WTC11 (cell line): ENCODE measurements at regions not wholly inside any gene's neighbourhood (a gene's known extent, or its start where the extent isn't known, plus 50 kb on each side); places are given as distances from the start of the nearest gene placed in this dataset.

Experiments
- ATAC-seq: fragments of 200-7000 bp; cut with Tn5 transposase; 2 replicates; pipeline ENCODE4 v1.10.0; 2021; ENCODE audit warnings: mild to moderate bottlenecking, moderate library complexity
- CTCF ChIA-PET: fragments of 300-600 bp; sonication (Branson Sonifier 250); formaldehyde crosslinking; loops from one replicate; lab custom pipeline; 2021; ENCODE audit warnings: antibody characterized with exemption; lab: Charles Lee
- POLR2A ChIA-PET: fragments of 350-600 bp; sonication (Branson Sonifier 250); formaldehyde crosslinking; loops from one replicate; lab custom pipeline; 2021; ENCODE audit warnings: antibody characterized with exemption; lab: Charles Lee
- DNase-seq: peaks from one replicate; pipeline ENCODE4 v3.0.0; 2021; ENCODE audit warnings: low spot score
- H3K27ac Mint-ChIP-seq: 2 replicates; pipeline ENCODE4 v1.8.0; 2021; ENCODE audit warnings: mixed read lengths
- H3K27me3 Mint-ChIP-seq: 2 replicates; pipeline ENCODE4 v1.8.0; 2021; ENCODE audit warnings: low read depth, mild to moderate bottlenecking, moderate library complexity, mixed read lengths
- H3K36me3 Mint-ChIP-seq: 2 replicates; pipeline ENCODE4 v1.8.0; 2021; ENCODE audit warnings: mixed read lengths
- H3K4me1 Mint-ChIP-seq: 2 replicates; pipeline ENCODE4 v1.8.0; 2022; ENCODE audit warnings: mixed read lengths
- H3K4me3 Mint-ChIP-seq: 2 replicates; pipeline ENCODE4 v1.8.0; 2021; ENCODE audit warnings: mild to moderate bottlenecking, moderate library complexity, mixed read lengths
- H3K9me3 Mint-ChIP-seq: 2 replicates; pipeline ENCODE4 v1.8.0; 2021; ENCODE audit warnings: mixed read lengths
- CBFB ChIP-seq: sonication (generic); formaldehyde crosslinking; IDR thresholded peaks from 2 replicates; pipeline ENCODE4 v1.8.1; 2022; ENCODE audit warnings: mild to moderate bottlenecking, low read depth, missing genetic modification reagents
- ESRRA ChIP-seq: sonication (generic); formaldehyde crosslinking; IDR thresholded peaks from 2 replicates; pipeline ENCODE4 v1.8.1; 2022; ENCODE audit warnings: mild to moderate bottlenecking, missing genetic modification reagents, borderline replicate concordance
- GTF2I ChIP-seq: fragments of 250-450 bp; sonication (Bioruptor Pico); conservative IDR thresholded peaks from 2 replicates; pipeline ENCODE4 v1.4.0; 2021; ENCODE audit warnings: mild to moderate bottlenecking
- IRF1 ChIP-seq: sonication (generic); formaldehyde crosslinking; IDR thresholded peaks from 2 replicates; pipeline ENCODE4 v1.8.0; 2023; ENCODE audit warnings: missing genetic modification reagents
- KAT7 ChIP-seq: sonication (generic); formaldehyde crosslinking; IDR thresholded peaks from 2 replicates; pipeline ENCODE4 v1.8.1; 2023; ENCODE audit warnings: missing genetic modification reagents, mild to moderate bottlenecking, borderline replicate concordance
- MYBL2 ChIP-seq: sonication (generic); formaldehyde crosslinking; IDR thresholded peaks from 2 replicates; pipeline ENCODE4 v1.8.1; 2023; ENCODE audit warnings: mild to moderate bottlenecking, moderate library complexity, missing genetic modification reagents
- NFATC4 ChIP-seq: fragments of 250-450 bp; sonication (Bioruptor Pico); IDR thresholded peaks from 2 replicates; pipeline ENCODE4 v1.9.0; 2021; ENCODE audit warnings: mild to moderate bottlenecking
- NR1H2 ChIP-seq: sonication (generic); formaldehyde crosslinking; IDR thresholded peaks from 2 replicates; pipeline ENCODE4 v1.9.0; 2021; ENCODE audit warnings: mild to moderate bottlenecking, moderate library complexity, missing genetic modification reagents
- PRRX2 ChIP-seq: fragments of 250-450 bp; sonication (Bioruptor Pico); IDR thresholded peaks from 2 replicates; pipeline ENCODE4 v1.8.0; 2021; ENCODE audit warnings: mild to moderate bottlenecking
- RELA ChIP-seq: sonication (generic); formaldehyde crosslinking; IDR thresholded peaks from 2 replicates; pipeline ENCODE4 v1.8.1; 2022; ENCODE audit warnings: missing genetic modification reagents, mild to moderate bottlenecking, borderline replicate concordance
- RORB ChIP-seq: fragments of 250-450 bp; sonication (Bioruptor Pico); IDR thresholded peaks from 2 replicates; pipeline ENCODE4 v1.9.0; 2021; ENCODE audit warnings: mild to moderate bottlenecking
- SOX15 ChIP-seq: fragments of 250-450 bp; sonication (Bioruptor Pico); IDR thresholded peaks from 2 replicates; pipeline ENCODE4 v1.9.0; 2021; ENCODE audit warnings: mild to moderate bottlenecking
- TP53 ChIP-seq: sonication (generic); formaldehyde crosslinking; IDR thresholded peaks from 2 replicates; pipeline ENCODE4 v1.8.1; 2023; ENCODE audit warnings: mild to moderate bottlenecking, missing genetic modification reagents
- ZNF121 ChIP-seq: sonication (generic); formaldehyde crosslinking; IDR thresholded peaks from 2 replicates; pipeline ENCODE4 v1.8.0; 2023; ENCODE audit warnings: missing genetic modification reagents
- ZNF219 ChIP-seq: sonication (generic); formaldehyde crosslinking; IDR thresholded peaks from 2 replicates; pipeline ENCODE4 v1.8.0; 2023; ENCODE audit warnings: missing genetic modification reagents, mild to moderate bottlenecking, borderline replicate concordance
- ZNF423 ChIP-seq: fragments of 250-450 bp; sonication (Bioruptor Pico); IDR thresholded peaks from 2 replicates; pipeline ENCODE4 v2.1.2; 2022; ENCODE audit warnings: mild to moderate bottlenecking, moderate library complexity
- TF ChIP-seq, protein P1 (sequence below): sonication (generic); formaldehyde crosslinking; IDR thresholded peaks from 2 replicates; pipeline ENCODE4 v1.8.1; 2022; ENCODE audit warnings: missing genetic modification reagents, borderline replicate concordance
- TF ChIP-seq, protein P2 (sequence below): sonication (generic); formaldehyde crosslinking; IDR thresholded peaks from 2 replicates; pipeline ENCODE4 v1.8.1; 2023; ENCODE audit warnings: mild to moderate bottlenecking, missing genetic modification reagents
- TF ChIP-seq, protein P3 (sequence below): fragments of 200-600 bp; IDR thresholded peaks from 2 replicates; pipeline ENCODE4 v1.8.0; 2022; ENCODE audit warnings: antibody characterized with exemption
- TF ChIP-seq, protein P4 (sequence below): sonication (generic); formaldehyde crosslinking; IDR thresholded peaks from 2 replicates; pipeline ENCODE4 v1.8.1; 2023; ENCODE audit warnings: mild to moderate bottlenecking, missing genetic modification reagents, borderline replicate concordance
- TF ChIP-seq, protein P5 (sequence below): fragments of 250-450 bp; sonication (Bioruptor Pico); IDR thresholded peaks from 2 replicates; pipeline ENCODE4 v1.9.0; 2021; ENCODE audit warnings: moderate library complexity, mild to moderate bottlenecking, inconsistent platforms, borderline replicate concordance

GRCh38 chr11:81036168-81036870, 1595.5 kb upstream of the TENM4 start:
- peaks cover 39% of the 10 kb centered on the region for H3K9me3 Mint-ChIP-seq
- ATAC-seq: no peak
- no peak for TF ChIP-seq ZNF219 (CRISPR knock-in tag)
- TF ChIP-seq, all 79 proteins: peak for 0
- POLR2A ChIA-PET: no interaction called here
- H3K4me1 Mint-ChIP-seq: peaks cover 8% of the 10 kb centered on the region; the same call in 1 of the 2 replicates
- DNase-seq: no peak
- no peaks in the 10 kb centered on the region for H3K27me3 Mint-ChIP-seq
- CTCF ChIA-PET: no interaction called here
- peaks cover 23% of the 10 kb centered on the region for H3K36me3 Mint-ChIP-seq
- no peak overlapping the region for H3K4me3 Mint-ChIP-seq
- no peak overlapping the region for H3K27ac Mint-ChIP-seq

- H3K9me3 Mint-ChIP-seq: peaks cover 41% of the 10 kb centered on the region
- peaks cover 23% of the 10 kb centered on the region for H3K36me3 Mint-ChIP-seq
- TF ChIP-seq CBFB (CRISPR knock-in tag) (no peak), ZNF423 (CRISPR knock-in tag) (no peak), KAT7 (no peak), RELA (CRISPR knock-in tag) (no peak), ZNF121 (CRISPR knock-in tag) (no peak), RORB (CRISPR knock-in tag) (no peak), GTF2I (CRISPR knock-in tag) (no peak), MYBL2 (CRISPR knock-in tag) (no peak), ESRRA (CRISPR knock-in tag) (no peak), NR1H2 (CRISPR knock-in tag) (no peak), IRF1 (no peak)
- TF ChIP-seq, protein P1, sequence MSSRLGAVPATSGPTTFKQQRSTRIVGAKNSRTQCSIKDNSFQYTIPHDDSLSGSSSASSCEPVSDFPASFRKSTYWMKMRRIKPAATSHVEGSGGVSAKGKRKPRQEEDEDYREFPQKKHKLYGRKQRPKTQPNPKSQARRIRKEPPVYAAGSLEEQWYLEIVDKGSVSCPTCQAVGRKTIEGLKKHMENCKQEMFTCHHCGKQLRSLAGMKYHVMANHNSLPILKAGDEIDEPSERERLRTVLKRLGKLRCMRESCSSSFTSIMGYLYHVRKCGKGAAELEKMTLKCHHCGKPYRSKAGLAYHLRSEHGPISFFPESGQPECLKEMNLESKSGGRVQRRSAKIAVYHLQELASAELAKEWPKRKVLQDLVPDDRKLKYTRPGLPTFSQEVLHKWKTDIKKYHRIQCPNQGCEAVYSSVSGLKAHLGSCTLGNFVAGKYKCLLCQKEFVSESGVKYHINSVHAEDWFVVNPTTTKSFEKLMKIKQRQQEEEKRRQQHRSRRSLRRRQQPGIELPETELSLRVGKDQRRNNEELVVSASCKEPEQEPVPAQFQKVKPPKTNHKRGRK: no peak
- TF ChIP-seq, protein P2, sequence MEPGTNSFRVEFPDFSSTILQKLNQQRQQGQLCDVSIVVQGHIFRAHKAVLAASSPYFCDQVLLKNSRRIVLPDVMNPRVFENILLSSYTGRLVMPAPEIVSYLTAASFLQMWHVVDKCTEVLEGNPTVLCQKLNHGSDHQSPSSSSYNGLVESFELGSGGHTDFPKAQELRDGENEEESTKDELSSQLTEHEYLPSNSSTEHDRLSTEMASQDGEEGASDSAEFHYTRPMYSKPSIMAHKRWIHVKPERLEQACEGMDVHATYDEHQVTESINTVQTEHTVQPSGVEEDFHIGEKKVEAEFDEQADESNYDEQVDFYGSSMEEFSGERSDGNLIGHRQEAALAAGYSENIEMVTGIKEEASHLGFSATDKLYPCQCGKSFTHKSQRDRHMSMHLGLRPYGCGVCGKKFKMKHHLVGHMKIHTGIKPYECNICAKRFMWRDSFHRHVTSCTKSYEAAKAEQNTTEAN (CRISPR knock-in tag): no peak
- CTCF ChIA-PET: no interaction called here
- 0 out of 2 replicates have a peak, but pooled peaks cover 4% of the 10 kb centered on the region for H3K4me1 Mint-ChIP-seq
- H3K27ac Mint-ChIP-seq: 0 out of 2 replicates have a peak overlapping the region, but pooled peaks have one; percentile 27
- H3K4me3 Mint-ChIP-seq: no peak overlapping the region
- ATAC-seq: no peak
- no peaks in the 10 kb centered on the region for H3K27me3 Mint-ChIP-seq
- no peak for DNase-seq
- POLR2A ChIA-PET: no interaction called here
Measured at GRCh38 chr11:81033779-81034540, 1593.1 kb upstream of the TENM4 start.

- CTCF ChIA-PET: no interaction called here
- Mint-ChIP-seq H3K36me3 (peaks cover 21% of the 10 kb centered on the region), H3K4me1 (0 out of 2 replicates have a peak, but pooled peaks cover 4% of the 10 kb centered on the region), H3K9me3 (peaks cover 33% of the 10 kb centered on the region), H3K4me3 (no peak overlapping the region), H3K27me3 (no peaks in the 10 kb centered on the region), H3K27ac (no peak overlapping the region)
- no peak for DNase-seq
- POLR2A ChIA-PET: interaction anchor here (0.6 kb wide), 1 partner anchor 43 kb away, joined by 7 read pairs; no protein-coding TSS in a partner anchor
- no peak for ATAC-seq
- TF ChIP-seq TP53 (CRISPR knock-in tag) (no peak), SOX15 (CRISPR knock-in tag) (no peak), PRRX2 (CRISPR knock-in tag) (no peak), NFATC4 (CRISPR knock-in tag) (no peak), ZNF423 (CRISPR knock-in tag) (no peak), MYBL2 (CRISPR knock-in tag) (no peak)
- TF ChIP-seq, protein P3, sequence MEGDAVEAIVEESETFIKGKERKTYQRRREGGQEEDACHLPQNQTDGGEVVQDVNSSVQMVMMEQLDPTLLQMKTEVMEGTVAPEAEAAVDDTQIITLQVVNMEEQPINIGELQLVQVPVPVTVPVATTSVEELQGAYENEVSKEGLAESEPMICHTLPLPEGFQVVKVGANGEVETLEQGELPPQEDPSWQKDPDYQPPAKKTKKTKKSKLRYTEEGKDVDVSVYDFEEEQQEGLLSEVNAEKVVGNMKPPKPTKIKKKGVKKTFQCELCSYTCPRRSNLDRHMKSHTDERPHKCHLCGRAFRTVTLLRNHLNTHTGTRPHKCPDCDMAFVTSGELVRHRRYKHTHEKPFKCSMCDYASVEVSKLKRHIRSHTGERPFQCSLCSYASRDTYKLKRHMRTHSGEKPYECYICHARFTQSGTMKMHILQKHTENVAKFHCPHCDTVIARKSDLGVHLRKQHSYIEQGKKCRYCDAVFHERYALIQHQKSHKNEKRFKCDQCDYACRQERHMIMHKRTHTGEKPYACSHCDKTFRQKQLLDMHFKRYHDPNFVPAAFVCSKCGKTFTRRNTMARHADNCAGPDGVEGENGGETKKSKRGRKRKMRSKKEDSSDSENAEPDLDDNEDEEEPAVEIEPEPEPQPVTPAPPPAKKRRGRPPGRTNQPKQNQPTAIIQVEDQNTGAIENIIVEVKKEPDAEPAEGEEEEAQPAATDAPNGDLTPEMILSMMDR: no peak
- TF ChIP-seq, protein P4, sequence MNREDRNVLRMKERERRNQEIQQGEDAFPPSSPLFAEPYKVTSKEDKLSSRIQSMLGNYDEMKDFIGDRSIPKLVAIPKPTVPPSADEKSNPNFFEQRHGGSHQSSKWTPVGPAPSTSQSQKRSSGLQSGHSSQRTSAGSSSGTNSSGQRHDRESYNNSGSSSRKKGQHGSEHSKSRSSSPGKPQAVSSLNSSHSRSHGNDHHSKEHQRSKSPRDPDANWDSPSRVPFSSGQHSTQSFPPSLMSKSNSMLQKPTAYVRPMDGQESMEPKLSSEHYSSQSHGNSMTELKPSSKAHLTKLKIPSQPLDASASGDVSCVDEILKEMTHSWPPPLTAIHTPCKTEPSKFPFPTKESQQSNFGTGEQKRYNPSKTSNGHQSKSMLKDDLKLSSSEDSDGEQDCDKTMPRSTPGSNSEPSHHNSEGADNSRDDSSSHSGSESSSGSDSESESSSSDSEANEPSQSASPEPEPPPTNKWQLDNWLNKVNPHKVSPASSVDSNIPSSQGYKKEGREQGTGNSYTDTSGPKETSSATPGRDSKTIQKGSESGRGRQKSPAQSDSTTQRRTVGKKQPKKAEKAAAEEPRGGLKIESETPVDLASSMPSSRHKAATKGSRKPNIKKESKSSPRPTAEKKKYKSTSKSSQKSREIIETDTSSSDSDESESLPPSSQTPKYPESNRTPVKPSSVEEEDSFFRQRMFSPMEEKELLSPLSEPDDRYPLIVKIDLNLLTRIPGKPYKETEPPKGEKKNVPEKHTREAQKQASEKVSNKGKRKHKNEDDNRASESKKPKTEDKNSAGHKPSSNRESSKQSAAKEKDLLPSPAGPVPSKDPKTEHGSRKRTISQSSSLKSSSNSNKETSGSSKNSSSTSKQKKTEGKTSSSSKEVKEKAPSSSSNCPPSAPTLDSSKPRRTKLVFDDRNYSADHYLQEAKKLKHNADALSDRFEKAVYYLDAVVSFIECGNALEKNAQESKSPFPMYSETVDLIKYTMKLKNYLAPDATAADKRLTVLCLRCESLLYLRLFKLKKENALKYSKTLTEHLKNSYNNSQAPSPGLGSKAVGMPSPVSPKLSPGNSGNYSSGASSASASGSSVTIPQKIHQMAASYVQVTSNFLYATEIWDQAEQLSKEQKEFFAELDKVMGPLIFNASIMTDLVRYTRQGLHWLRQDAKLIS (CRISPR knock-in tag): no peak
- TF ChIP-seq, protein P5, sequence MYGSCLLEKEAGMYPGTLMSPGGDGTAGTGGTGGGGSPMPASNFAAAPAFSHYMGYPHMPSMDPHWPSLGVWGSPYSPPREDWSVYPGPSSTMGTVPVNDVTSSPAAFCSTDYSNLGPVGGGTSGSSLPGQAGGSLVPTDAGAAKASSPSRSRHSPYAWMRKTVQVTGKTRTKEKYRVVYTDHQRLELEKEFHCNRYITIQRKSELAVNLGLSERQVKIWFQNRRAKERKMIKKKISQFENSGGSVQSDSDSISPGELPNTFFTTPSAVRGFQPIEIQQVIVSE (CRISPR knock-in tag): no peak
Measured at GRCh38 chr11:81032906-81033305, 1592.1 kb upstream of the TENM4 start.
